ENCODE measurements at regions not wholly inside any gene's neighbourhood (a gene's known extent, or its start where the extent isn't known, plus 50 kb on each side); places are given as distances from the start of the nearest gene placed in this dataset.

GRCh38 chr7:153423210-153423590 is 629.0 kb upstream of the DPP6 start:
- TF ChIP-seq CTCF (IDR thresholded peaks at IDR 0.05) (no peak), EP300 (IDR thresholded peaks at IDR 0.05) (no peak), POLR2A (IDR thresholded peaks at IDR 0.05) (no peak), POLR2AphosphoS5 (IDR thresholded peaks at IDR 0.05) (no peak)
